Mesothelial cell of epicardium (in vitro differentiated cells): ENCODE measurements at regions not wholly inside any gene's neighbourhood (a gene's known extent, or its start where the extent isn't known, plus 50 kb on each side); places are given as distances from the start of the nearest gene placed in this dataset.
"Not testable (repeated sequence)": the region's sequence is repeated elsewhere in the genome, so short reads cannot be mapped to it uniquely, and the experiment has no call there.

Experiments
- DNase-seq, 2 experiments: peaks; one replicate each; pipeline ENCODE4 v3.0.0; 2021; ENCODE audit warnings: low spot score in 2 of 2; ENCODE audit not compliant: unreplicated experiment in 2 of 2
- H3K27ac Mint-ChIP-seq: 2 replicates; pipeline ENCODE4 v1.8.0; 2021; ENCODE audit warnings: mixed read lengths
- H3K27me3 Mint-ChIP-seq: 2 replicates; pipeline ENCODE4 v1.8.0; 2021; ENCODE audit warnings: low read depth, mixed read lengths
- H3K36me3 Mint-ChIP-seq: 2 replicates; pipeline ENCODE4 v1.8.0; 2021; ENCODE audit warnings: mixed read lengths
- H3K4me1 Mint-ChIP-seq: 2 replicates; pipeline ENCODE4 v1.8.0; 2021; ENCODE audit warnings: mixed read lengths
- H3K4me3 Mint-ChIP-seq: 2 replicates; pipeline ENCODE4 v1.8.0; 2021; ENCODE audit warnings: mild to moderate bottlenecking, moderate library complexity, mixed read lengths
- H3K9me3 Mint-ChIP-seq: 2 replicates; pipeline ENCODE4 v1.8.0; 2021; ENCODE audit warnings: mixed read lengths
- CTCF ChIP-seq: fragments of 200-600 bp; sonication (generic); IDR thresholded peaks from one replicate; pipeline ENCODE4 v1.5.0; 2021; ENCODE audit warnings: antibody characterized with exemption; ENCODE audit not compliant: unreplicated experiment

- no peak for TF ChIP-seq CTCF
- H3K27ac Mint-ChIP-seq: no peak overlapping the region
- no peak for DNase-seq
- H3K9me3 Mint-ChIP-seq: peaks cover 28% of the 10 kb centered on the region
- peaks cover 5% of the 10 kb centered on the region for H3K36me3 Mint-ChIP-seq
- peaks cover 13% of the 10 kb centered on the region for H3K4me1 Mint-ChIP-seq
- no peak overlapping the region for H3K4me3 Mint-ChIP-seq
- no peaks in the 10 kb centered on the region for H3K27me3 Mint-ChIP-seq
Observed at GRCh38 chr5:57716661-57717060, 234.1 kb upstream of the ACTBL2 start.

GRCh38 chr5:57715296-57715695 lies 232.7 kb upstream of the ACTBL2 start:
- peaks cover 23% of the 10 kb centered on the region for H3K9me3 Mint-ChIP-seq
- DNase-seq: no peak
- H3K27ac Mint-ChIP-seq: no peak overlapping the region

GRCh38 chr5:57713535-57713934 lies 230.9 kb upstream of the ACTBL2 start:
- H3K9me3 Mint-ChIP-seq: peaks cover 29% of the 10 kb centered on the region
- not testable (repeated sequence) for DNase-seq, H3K27me3 Mint-ChIP-seq, H3K4me3 Mint-ChIP-seq, H3K4me1 Mint-ChIP-seq, H3K36me3 Mint-ChIP-seq, H3K27ac Mint-ChIP-seq

More at GRCh38 chr5:57715296-57715695, 232.7 kb upstream of the ACTBL2 start:
- peaks cover 4% of the 10 kb centered on the region for H3K4me1 Mint-ChIP-seq
- no peak for TF ChIP-seq CTCF
- H3K36me3 Mint-ChIP-seq: peaks cover 5% of the 10 kb centered on the region
- no peaks in the 10 kb centered on the region for H3K27me3 Mint-ChIP-seq
- H3K4me3 Mint-ChIP-seq: no peak overlapping the region

DNA sequence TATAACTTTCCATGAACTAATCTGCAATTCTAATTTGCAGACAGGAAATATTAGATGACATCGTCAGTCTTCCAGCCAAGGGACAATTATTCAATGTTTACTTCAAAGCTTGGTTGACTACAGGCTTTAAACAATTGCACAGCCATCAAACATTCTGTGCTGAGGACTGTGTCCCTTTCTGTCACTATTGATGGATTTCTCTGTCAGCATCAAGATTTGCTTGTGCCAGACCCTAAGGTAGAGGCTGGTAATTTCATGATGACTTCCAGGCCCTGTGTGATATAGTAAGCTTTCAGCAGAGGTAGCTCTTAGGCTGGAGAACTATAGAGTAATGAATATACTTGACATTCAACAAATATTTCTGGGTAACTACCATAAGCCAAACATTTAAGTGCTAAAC lies 229.3 kb upstream of the ACTBL2 start:
- no peak for TF ChIP-seq CTCF
- H3K9me3 Mint-ChIP-seq: peaks cover 32% of the 10 kb centered on the region
- H3K27ac Mint-ChIP-seq: no peak overlapping the region
- peaks cover 16% of the 10 kb centered on the region for H3K4me1 Mint-ChIP-seq
- H3K4me3 Mint-ChIP-seq: no peak overlapping the region
- no peak for DNase-seq
- peaks cover 5% of the 10 kb centered on the region for H3K36me3 Mint-ChIP-seq
- H3K27me3 Mint-ChIP-seq: no peaks in the 10 kb centered on the region

- Mint-ChIP-seq H3K4me3 (no peak overlapping the region), H3K27me3 (no peaks in the 10 kb centered on the region), H3K9me3 (peaks cover 32% of the 10 kb centered on the region), H3K36me3 (peaks cover 5% of the 10 kb centered on the region), H3K4me1 (peaks cover 20% of the 10 kb centered on the region), H3K27ac (no peak overlapping the region)
- TF ChIP-seq CTCF: no peak
- no peak for DNase-seq
Observed at GRCh38 chr5:57711471-57711870, 228.9 kb upstream of the ACTBL2 start.

DNA sequence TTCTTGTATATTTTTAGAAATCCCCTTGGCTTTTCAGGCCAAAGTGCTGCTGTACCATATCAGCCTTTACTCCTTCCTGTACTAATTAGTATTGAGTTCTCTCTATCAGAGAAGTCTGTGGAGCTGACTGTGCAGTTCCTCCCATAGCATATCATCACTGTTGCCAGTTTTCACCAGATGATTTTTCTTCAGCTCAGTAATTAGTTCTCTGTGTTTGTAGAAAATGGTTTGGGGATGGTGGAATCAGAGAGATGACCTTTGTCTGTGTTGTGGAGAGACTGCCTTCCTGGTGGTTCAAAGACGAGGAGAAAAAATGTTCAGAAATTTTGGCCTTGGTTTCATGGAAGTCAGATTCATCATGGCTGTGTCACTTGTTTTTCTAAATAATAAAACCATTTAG lies 227.5 kb upstream of the ACTBL2 start:
- peaks cover 5% of the 10 kb centered on the region for H3K36me3 Mint-ChIP-seq
- peaks cover 25% of the 10 kb centered on the region for H3K4me1 Mint-ChIP-seq
- H3K4me3 Mint-ChIP-seq: no peak overlapping the region
- no peaks in the 10 kb centered on the region for H3K27me3 Mint-ChIP-seq
- no peak for DNase-seq
- H3K9me3 Mint-ChIP-seq: peaks cover 25% of the 10 kb centered on the region
- peak overlapping the region; percentile 23 for H3K27ac Mint-ChIP-seq
- TF ChIP-seq CTCF: no peak
